IPS-NIHi7 (cell line): ENCODE measurements at regions not wholly inside any gene's neighbourhood (a gene's known extent, or its start where the extent isn't known, plus 50 kb on each side); places are given as distances from the start of the nearest gene placed in this dataset.
"Not testable (repeated sequence)": the region's sequence is repeated elsewhere in the genome, so short reads cannot be mapped to it uniquely, and the experiment has no call there.

ENCODE experiments used
- DNase-seq: peaks from one replicate; pipeline ENCODE4 v3.0.0; 2012; ENCODE audit warnings: mixed read lengths; ENCODE audit errors: extremely low spot score

- DNase-seq, result no peak
Observed at GRCh38 chr12:46627686-46628085, 198.1 kb downstream of the SLC38A4 start.

- DNase-seq, result not testable (repeated sequence)
Observed at GRCh38 chr12:46619474-46619873, 206.3 kb downstream of the SLC38A4 start.

- DNase-seq, result not testable (repeated sequence)
Observed at GRCh38 chr12:46617737-46618136, 208.1 kb downstream of the SLC38A4 start.

- no peak for DNase-seq
Observed at GRCh38 chr12:46617167-46617566, 208.6 kb downstream of the SLC38A4 start.

- DNase-seq, result no peak
Observed at GRCh38 chr12:46610754-46611153, 215.0 kb downstream of the SLC38A4 start.

- DNase-seq, result no peak
Observed at GRCh38 chr12:46609674-46610073, 216.1 kb downstream of the SLC38A4 start.

GRCh38 chr12:46609273-46609623, 216.5 kb downstream of the SLC38A4 start:
- DNase-seq, result no peak

GRCh38 chr12:46608431-46609272, 217.1 kb downstream of the SLC38A4 start:
- DNase-seq, result no peak

GRCh38 chr12:46604684-46605083, 221.1 kb downstream of the SLC38A4 start:
- DNase-seq, result no peak

- no peak for DNase-seq
Observed at GRCh38 chr12:46603776-46604456, 221.9 kb downstream of the SLC38A4 start.

GRCh38 chr12:46602474-46602873, 223.3 kb downstream of the SLC38A4 start:
- no peak for DNase-seq

- DNase-seq, result no peak
Observed at GRCh38 chr12:46590991-46591703, 218.6 kb upstream of the SLC38A2 start.

- no peak for DNase-seq
Observed at GRCh38 chr12:46585854-46586621, 213.5 kb upstream of the SLC38A2 start.

- not testable (repeated sequence) for DNase-seq
Observed at GRCh38 chr12:46584098-46584497, 211.5 kb upstream of the SLC38A2 start.

GRCh38 chr12:46581990-46582389, 209.4 kb upstream of the SLC38A2 start:
- not testable (repeated sequence) for DNase-seq

GRCh38 chr12:46580445-46580844, 207.9 kb upstream of the SLC38A2 start:
- DNase-seq, result no peak

- no peak for DNase-seq
Observed at GRCh38 chr12:46579474-46579873, 206.9 kb upstream of the SLC38A2 start.

- DNase-seq, result no peak
Observed at GRCh38 chr12:46578190-46578982, 205.8 kb upstream of the SLC38A2 start.

GRCh38 chr12:46577063-46577776, 204.6 kb upstream of the SLC38A2 start:
- DNase-seq, result no peak

GRCh38 chr12:46574847-46575246, 202.3 kb upstream of the SLC38A2 start:
- no peak for DNase-seq
